ENCODE measurements at regions not wholly inside any gene's neighbourhood (a gene's known extent, or its start where the extent isn't known, plus 50 kb on each side); places are given as distances from the start of the nearest gene placed in this dataset.

GRCh38 chr11:122048401-122048800 is 67.6 kb downstream of the BLID start:
- peaks cover 24% of the 10 kb centered on the region for H3K4me1 Mint-ChIP-seq (ENCODE audit: low read depth, unreplicated experiment)
- peaks cover 13% of the 10 kb centered on the region for H3K36me3 Mint-ChIP-seq (ENCODE audit: low read depth, unreplicated experiment)
- Histone ChIP-seq H3K4me2 (ENCODE audit: low read length) (no peak overlapping the region), H2AFZ (ENCODE audit: low read depth, low read length) (no peak overlapping the region), H3K4me1 (ENCODE audit: insufficient read depth, low read length) (peaks cover 28% of the 10 kb centered on the region), H3K9ac (ENCODE audit: low read length) (no peak overlapping the region), H4K20me1 (ENCODE audit: insufficient read depth, low read length) (no peaks in the 10 kb centered on the region), H3K9me3 (ENCODE audit: insufficient read depth, low read depth, low read length) (peaks cover 3% of the 10 kb centered on the region), H3K36me3 (ENCODE audit: insufficient read depth, low read length) (no peaks in the 10 kb centered on the region), H3K27me3 (ENCODE audit: insufficient read depth, low read length) (no peaks in the 10 kb centered on the region), H3K27ac (ENCODE audit: low read depth, low read length) (no peak overlapping the region), H3K4me3 (ENCODE audit: insufficient read depth, low read depth, low read length) (no peak overlapping the region), H3K79me2 (ENCODE audit: insufficient read depth, low read length) (no peaks in the 10 kb centered on the region)
- no peak for FAIRE-seq
- no peak for TF ChIP-seq CTCF (IDR thresholded peaks at IDR 0.05; ENCODE audit: insufficient read depth, low read depth, low read length)
- no peak for TF ChIP-seq EZH2 (IDR thresholded peaks at IDR 0.05; ENCODE audit: insufficient read depth, low read length)
- DNase-seq (ENCODE audit: low read depth): no peak
- H3K27ac Mint-ChIP-seq (ENCODE audit: unreplicated experiment): peak overlapping the region; percentile 14
- peaks cover 4% of the 10 kb centered on the region for H3K9me3 Mint-ChIP-seq (ENCODE audit: unreplicated experiment)
- no peak overlapping the region for H3K4me3 Mint-ChIP-seq (ENCODE audit: unreplicated experiment)
- no peaks in the 10 kb centered on the region for H3K27me3 Mint-ChIP-seq (ENCODE audit: low read depth, unreplicated experiment)

- Mint-ChIP-seq H3K4me3 (ENCODE audit: unreplicated experiment) (no peak overlapping the region), H3K4me1 (ENCODE audit: low read depth, unreplicated experiment) (peaks cover 25% of the 10 kb centered on the region), H3K27me3 (ENCODE audit: low read depth, unreplicated experiment) (no peaks in the 10 kb centered on the region), H3K9me3 (ENCODE audit: unreplicated experiment) (peaks cover 1% of the 10 kb centered on the region), H3K27ac (ENCODE audit: unreplicated experiment) (peak overlapping the region; percentile 8), H3K36me3 (ENCODE audit: low read depth, unreplicated experiment) (peaks cover 11% of the 10 kb centered on the region)
- peak overlapping the region; percentile 6 for H3K4me2 ChIP-seq (ENCODE audit: low read length)
- H3K9me3 ChIP-seq (ENCODE audit: insufficient read depth, low read depth, low read length): no peaks in the 10 kb centered on the region
- FAIRE-seq (peak; percentile 87), DNase-seq (ENCODE audit: low read depth) (peak; percentile 85)
- H4K20me1 ChIP-seq (ENCODE audit: insufficient read depth, low read length): no peaks in the 10 kb centered on the region
- H3K4me3 ChIP-seq (ENCODE audit: insufficient read depth, low read depth, low read length): no peak overlapping the region
- no peak for TF ChIP-seq EZH2 (IDR thresholded peaks at IDR 0.05; ENCODE audit: insufficient read depth, low read length)
- no peak for TF ChIP-seq CTCF (IDR thresholded peaks at IDR 0.05; ENCODE audit: insufficient read depth, low read depth, low read length)
- H3K9ac ChIP-seq (ENCODE audit: low read length): peak overlapping the region; percentile 62
- no peaks in the 10 kb centered on the region for H3K79me2 ChIP-seq (ENCODE audit: insufficient read depth, low read length)
- peaks cover 28% of the 10 kb centered on the region for H3K4me1 ChIP-seq (ENCODE audit: insufficient read depth, low read length)
- peak overlapping the region; percentile 84 for H3K27ac ChIP-seq (ENCODE audit: low read depth, low read length)
- H3K36me3 ChIP-seq (ENCODE audit: insufficient read depth, low read length): no peaks in the 10 kb centered on the region
- H3K27me3 ChIP-seq (ENCODE audit: insufficient read depth, low read length): no peaks in the 10 kb centered on the region
- no peak overlapping the region for H2AFZ ChIP-seq (ENCODE audit: low read depth, low read length)
Observed at GRCh38 chr11:122046846-122047245, 69.2 kb downstream of the BLID start.

DNA sequence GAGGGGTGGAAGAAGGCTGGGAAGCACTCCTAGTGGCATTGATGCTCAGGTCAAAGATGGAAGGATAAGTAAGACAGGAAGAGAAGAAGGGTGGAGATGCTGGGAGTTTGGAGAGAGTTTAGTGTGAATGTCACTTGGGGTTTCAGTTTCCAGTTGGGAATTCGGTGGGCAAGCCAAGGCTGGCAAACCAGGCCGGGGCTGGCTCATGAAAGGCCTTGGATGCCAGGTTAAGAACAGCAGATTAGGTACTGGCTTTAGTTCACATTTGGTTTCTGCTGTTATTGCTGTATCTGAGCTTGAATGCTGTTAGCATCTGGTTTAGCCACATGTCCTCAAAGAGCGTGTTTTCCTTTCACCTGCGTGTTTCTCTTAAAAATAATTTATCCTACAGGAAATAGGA is 69.6 kb downstream of the BLID start:
- peak overlapping the region; percentile 8 for H3K27ac Mint-ChIP-seq (ENCODE audit: unreplicated experiment)
- no peaks in the 10 kb centered on the region for H3K9me3 ChIP-seq (ENCODE audit: insufficient read depth, low read depth, low read length)

More for the DNA sequence above, 69.6 kb downstream of the BLID start:
- Histone ChIP-seq H3K9ac (ENCODE audit: low read length) (peak overlapping the region; percentile 62), H3K4me2 (ENCODE audit: low read length) (peak overlapping the region; percentile 6), H3K4me1 (ENCODE audit: insufficient read depth, low read length) (peaks cover 28% of the 10 kb centered on the region), H3K79me2 (ENCODE audit: insufficient read depth, low read length) (no peaks in the 10 kb centered on the region), H3K4me3 (ENCODE audit: insufficient read depth, low read depth, low read length) (no peak overlapping the region), H3K27ac (ENCODE audit: low read depth, low read length) (peak overlapping the region; percentile 84), H3K27me3 (ENCODE audit: insufficient read depth, low read length) (no peaks in the 10 kb centered on the region), H4K20me1 (ENCODE audit: insufficient read depth, low read length) (no peaks in the 10 kb centered on the region), H3K36me3 (ENCODE audit: insufficient read depth, low read length) (no peaks in the 10 kb centered on the region), H2AFZ (ENCODE audit: low read depth, low read length) (no peak overlapping the region)
- Mint-ChIP-seq H3K36me3 (ENCODE audit: low read depth, unreplicated experiment) (peaks cover 9% of the 10 kb centered on the region), H3K27me3 (ENCODE audit: low read depth, unreplicated experiment) (no peaks in the 10 kb centered on the region), H3K4me3 (ENCODE audit: unreplicated experiment) (no peak overlapping the region), H3K4me1 (ENCODE audit: low read depth, unreplicated experiment) (peaks cover 25% of the 10 kb centered on the region), H3K9me3 (ENCODE audit: unreplicated experiment) (no peaks in the 10 kb centered on the region)
- no peak for TF ChIP-seq EZH2 (IDR thresholded peaks at IDR 0.05; ENCODE audit: insufficient read depth, low read length)
- no peak for TF ChIP-seq CTCF (IDR thresholded peaks at IDR 0.05; ENCODE audit: insufficient read depth, low read depth, low read length)
- FAIRE-seq (no peak), DNase-seq (ENCODE audit: low read depth) (no peak)

All from astrocyte (in vitro differentiated cells and primary cell).